HG02623 (cell line): ENCODE measurements at regions not wholly inside any gene's neighbourhood (a gene's known extent, or its start where the extent isn't known, plus 50 kb on each side); places are given as distances from the start of the nearest gene placed in this dataset.
"Not testable (repeated sequence)": the region's sequence is repeated elsewhere in the genome, so short reads cannot be mapped to it uniquely, and the experiment has no call there.

Experiments
- ATAC-seq: cut with Tn5 transposase; IDR thresholded peaks from one replicate; pipeline ENCODE4 v1.9.1; 2021; ENCODE audit warnings: moderate library complexity; ENCODE audit not compliant: unreplicated experiment

- ATAC-seq: no peak
Observed at GRCh38 chr16:72464597-72465368, 292.8 kb upstream of the PMFBP1 start.

GRCh38 chr16:72464052-72464451 is 292.1 kb upstream of the PMFBP1 start:
- no peak for ATAC-seq

DNA sequence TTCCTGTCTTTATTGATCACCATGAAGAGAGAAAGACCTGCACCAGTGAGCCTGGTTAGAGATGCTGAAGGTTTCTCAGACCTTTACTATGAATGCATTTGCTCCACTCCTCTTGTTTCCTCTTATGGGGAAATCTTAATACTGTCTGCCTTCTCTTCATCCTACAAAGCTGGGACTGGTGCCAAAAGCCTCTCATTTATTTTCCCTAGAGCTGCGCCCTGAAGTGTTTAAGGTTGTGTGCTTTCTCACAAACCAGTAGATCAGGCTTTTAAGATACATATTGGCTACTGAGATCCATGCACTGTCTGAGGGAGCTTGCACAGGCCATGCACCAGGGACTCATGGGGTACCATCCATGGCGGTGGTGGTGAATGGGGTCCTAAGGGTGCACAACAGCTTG is 286.1 kb upstream of the PMFBP1 start:
- ATAC-seq: no peak

DNA sequence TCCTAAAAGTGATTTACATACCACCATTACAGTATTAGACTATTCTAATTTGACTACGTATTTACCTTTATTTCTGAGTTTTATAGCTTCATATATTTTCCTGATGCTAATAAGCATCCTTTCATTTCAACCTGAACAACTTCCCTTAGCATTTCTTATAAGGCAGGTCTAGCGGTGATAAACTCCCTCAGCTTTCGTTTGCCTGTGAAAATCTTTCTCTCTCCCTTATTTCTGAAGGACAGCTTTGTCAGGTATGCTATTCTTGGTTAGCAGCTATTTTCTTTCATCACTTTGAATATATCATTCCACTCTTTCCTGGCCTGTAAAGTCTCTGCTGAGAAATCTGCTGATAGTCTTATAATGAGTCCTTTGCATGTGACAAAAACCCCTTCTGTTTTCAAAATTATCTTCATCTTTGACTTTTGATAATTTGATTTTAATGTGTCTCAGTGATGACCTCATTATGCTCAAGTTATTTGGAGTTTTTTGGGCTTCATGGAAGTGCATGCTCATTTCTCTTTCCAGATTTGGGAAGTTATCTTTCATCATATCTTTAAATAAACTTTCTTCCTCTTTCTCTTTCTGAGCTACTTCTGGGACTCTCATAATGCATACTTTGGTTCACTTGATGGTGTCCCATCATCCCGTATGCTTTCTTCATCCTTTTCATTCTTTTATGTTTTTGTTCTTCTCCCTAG is 285.4 kb upstream of the PMFBP1 start:
- no peak for ATAC-seq

GRCh38 chr16:72455743-72456659 is 284.0 kb upstream of the PMFBP1 start:
- ATAC-seq: no peak

DNA sequence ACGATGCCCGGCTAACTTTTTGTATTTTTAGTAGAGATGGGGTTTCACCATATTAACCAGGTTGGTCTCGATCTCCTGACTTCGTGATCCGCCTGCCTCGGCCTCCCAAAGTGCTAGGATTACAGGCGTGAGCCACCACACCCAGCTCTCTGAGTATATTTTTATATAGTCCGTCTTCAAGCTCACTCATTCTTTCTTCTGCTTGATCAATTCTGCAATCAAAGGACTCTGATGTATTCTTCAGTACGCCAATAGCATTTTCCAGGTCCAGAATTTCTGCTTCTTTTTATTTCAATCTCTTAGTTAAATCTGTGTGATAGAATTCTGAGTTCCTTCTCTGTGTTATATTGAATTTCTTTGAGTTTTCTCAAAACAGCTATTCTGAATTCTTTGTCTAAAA is 281.9 kb upstream of the PMFBP1 start:
- ATAC-seq: not testable (repeated sequence)

GRCh38 chr16:72444696-72445095 is 272.7 kb upstream of the PMFBP1 start:
- no peak for ATAC-seq

GRCh38 chr16:72443809-72444208 is 271.9 kb upstream of the PMFBP1 start:
- ATAC-seq: no peak

GRCh38 chr16:72442385-72443158 is 270.6 kb upstream of the PMFBP1 start:
- no peak for ATAC-seq

DNA sequence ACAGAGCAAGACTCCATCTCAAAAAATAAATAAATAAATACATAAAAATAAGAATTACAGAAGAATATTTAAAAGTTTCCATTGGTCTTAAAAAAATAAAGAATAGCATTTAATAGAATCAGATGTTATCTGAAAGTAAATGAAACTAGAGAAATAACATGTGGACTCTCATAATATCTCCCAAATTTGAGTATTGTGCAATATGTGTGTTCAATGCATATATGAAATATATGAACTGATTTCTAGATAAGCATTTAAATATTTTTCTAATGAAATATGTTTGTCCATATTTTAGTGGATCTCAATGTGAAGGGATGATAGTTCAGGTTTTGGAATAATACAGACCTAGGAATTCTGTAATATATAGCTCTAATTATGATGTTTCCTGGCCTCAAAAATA is 265.9 kb upstream of the PMFBP1 start:
- no peak for ATAC-seq

DNA sequence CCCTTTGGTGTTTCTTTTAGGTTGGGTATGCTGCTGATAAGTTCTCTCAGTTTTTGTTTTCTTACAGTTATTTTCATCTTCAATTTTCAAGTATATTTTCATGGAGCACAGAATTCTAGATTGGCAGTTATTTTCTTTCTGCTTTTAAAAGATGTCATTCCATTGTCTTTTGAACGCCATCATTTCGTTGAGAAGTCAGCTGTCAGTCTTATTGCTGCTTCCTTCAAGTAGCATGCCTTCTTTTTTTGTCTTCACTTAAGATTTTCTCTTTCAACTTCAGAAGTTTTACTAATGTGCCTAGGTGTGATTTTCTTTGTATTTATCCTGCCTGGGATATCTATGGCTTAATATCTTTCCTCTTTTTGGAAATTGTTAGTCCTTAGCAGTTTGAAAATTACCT is 262.2 kb upstream of the PMFBP1 start:
- ATAC-seq: no peak

DNA sequence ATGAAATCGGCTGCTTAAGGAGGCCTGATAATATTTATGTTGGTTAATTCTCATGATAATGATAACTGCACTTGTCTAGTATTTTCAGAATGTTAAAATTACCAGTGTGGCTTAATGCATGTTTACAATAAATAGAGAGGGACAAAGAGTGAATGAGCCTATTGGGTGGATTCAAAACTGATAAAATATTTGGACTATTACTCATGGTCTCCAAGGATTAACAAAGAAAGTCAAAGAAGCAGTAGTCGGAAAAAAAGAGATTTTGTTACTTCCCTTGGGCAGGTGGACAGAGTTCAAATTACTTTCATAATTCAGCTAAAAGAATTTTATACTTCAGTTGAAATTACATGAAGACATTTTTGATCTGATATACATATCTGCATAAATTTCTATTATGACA is 258.2 kb upstream of the PMFBP1 start:
- ATAC-seq: no peak

- ATAC-seq: no peak
Observed at GRCh38 chr16:72429671-72430081, 257.7 kb upstream of the PMFBP1 start.

DNA sequence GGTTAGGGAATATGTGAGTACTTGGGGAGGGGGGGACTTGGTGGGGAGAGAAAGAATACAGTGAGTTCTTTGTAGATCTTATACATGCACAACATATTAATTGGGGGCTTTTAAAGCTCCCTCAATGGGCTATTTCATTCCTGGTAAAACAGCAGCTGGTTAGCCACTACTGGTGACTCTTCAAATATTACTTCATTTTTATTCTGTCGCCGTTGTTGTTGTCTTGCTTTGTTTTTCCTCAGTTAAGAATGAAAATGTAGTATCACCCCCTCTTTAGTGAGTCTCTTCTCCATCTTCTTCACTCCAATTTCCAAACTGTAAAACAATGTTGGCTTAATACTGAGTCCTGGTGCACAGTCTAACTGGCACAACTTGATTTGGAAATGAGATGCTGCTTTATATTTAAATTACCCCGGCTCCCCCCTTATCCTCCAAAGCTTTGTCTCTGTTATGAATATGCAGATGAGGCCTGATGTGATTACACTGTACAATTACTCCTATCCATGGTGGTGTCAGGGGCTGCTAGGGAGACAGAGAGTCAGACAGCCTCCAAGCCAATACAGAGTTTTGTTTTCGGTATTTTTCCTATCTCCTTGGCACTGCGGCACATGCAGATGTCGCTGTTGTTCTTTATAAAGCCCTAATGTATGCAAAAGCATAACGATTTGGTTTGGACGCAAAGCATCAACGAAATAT is 256.9 kb upstream of the PMFBP1 start:
- ATAC-seq: no peak

- ATAC-seq: no peak
Observed at GRCh38 chr16:72427783-72428331, 255.9 kb upstream of the PMFBP1 start.

DNA sequence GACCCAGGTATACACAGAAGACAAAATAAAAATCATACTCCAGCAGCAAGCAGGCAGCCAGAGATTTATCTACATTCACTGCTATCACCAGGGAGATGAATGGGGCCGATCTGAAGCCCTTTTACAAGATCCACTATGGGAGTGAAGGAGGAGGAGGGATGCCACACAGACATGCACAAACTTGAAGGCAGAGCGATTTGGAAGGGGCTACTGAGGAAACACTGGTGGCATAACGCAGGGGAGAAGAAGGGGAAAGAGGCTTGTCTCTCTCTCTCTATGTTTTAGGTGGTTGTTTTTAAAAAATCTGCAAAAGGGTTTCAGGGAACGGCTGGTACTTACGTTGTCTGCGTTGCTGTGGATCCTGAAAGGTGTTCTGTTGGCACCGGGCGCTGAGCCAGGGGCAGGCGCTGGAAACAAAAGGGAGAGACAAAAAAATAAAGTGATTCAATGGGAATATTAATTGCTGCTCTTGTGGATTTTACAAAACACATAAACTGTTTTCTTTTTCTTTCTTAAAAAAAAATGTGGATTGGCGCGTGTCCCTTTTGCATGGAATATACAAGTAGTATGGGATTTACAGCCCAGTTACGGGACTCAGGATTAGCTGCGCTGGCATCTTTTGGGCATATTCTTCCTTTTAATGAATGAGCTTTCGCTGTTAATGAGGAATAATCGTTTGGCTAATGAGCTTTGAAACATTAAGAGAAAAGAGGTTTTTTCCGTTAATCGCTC is 255.3 kb upstream of the PMFBP1 start:
- no peak for ATAC-seq

- no peak for ATAC-seq
Observed at GRCh38 chr16:72426386-72426785, 254.4 kb upstream of the PMFBP1 start.

DNA sequence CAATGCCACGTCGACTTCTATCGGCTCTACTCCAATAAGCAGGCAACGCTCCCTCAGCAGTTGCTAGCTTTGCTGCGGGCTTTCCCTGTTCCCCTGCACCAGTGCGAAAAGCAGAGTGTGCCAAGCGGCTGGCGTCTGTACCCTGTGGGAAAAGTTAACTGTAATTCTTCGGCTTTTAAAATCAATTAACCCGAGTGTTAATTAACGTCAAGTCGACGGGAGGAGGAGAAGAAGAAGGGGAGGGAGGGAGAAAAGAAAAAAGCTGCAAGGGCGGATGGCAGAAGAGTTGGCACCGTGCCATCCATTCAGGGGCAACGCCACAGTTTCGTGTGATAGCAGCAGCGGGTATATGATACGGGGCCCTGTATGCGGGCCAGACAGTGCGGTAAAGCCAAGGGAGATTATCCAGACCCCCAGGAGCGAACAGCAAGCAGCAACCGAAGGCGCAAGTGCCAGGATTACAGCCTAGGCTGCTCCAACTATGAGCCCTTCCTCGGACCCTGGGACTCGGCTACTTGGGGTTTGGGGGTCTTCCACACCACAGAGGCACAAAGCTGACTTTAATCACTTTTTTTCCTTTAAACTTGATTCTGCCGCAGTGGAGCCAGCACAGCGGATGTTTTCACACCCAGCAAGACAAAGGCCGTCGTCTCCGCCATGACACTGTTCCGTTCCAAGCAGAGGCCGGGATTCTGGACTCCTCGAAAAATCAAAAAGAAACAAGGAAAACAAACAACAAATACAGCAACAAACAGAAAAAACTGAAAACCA is 253.8 kb upstream of the PMFBP1 start:
- ATAC-seq: no peak
